Karpas-422 (cell line): ENCODE measurements at regions not wholly inside any gene's neighbourhood (a gene's known extent, or its start where the extent isn't known, plus 50 kb on each side); places are given as distances from the start of the nearest gene placed in this dataset.
"Not testable (repeated sequence)": the region's sequence is repeated elsewhere in the genome, so short reads cannot be mapped to it uniquely, and the experiment has no call there.

Source experiments
- DNase-seq: peaks from one replicate; pipeline ENCODE4 v3.0.0-alpha.2; 2015
- H2AFZ ChIP-seq: fragments of 200-600 bp; sonication (generic); 2 replicates; pipeline ENCODE4 v1.6.1; 2014; ENCODE audit warnings: antibody characterized with exemption, low read length, mixed read lengths
- H3K27ac ChIP-seq: fragments of 200-600 bp; sonication (generic); 2 replicates; pipeline ENCODE4 v1.5.1; 2014; ENCODE audit warnings: mild to moderate bottlenecking, low read length, moderate library complexity
- H3K27me3 ChIP-seq: fragments of 200-600 bp; sonication (generic); 2 replicates; pipeline ENCODE4 v1.6.1; 2014; ENCODE audit warnings: low read length, mixed read lengths
- H3K36me3 ChIP-seq: fragments of 200-600 bp; sonication (generic); 2 replicates; pipeline ENCODE4 v1.6.1; 2014; ENCODE audit warnings: low read length, mixed read lengths; ENCODE audit not compliant: insufficient read depth
- H3K4me1 ChIP-seq: fragments of 200-600 bp; sonication (generic); 2 replicates; pipeline ENCODE4 v1.6.1; 2014; ENCODE audit warnings: mild to moderate bottlenecking, low read length, mixed read lengths
- H3K4me2 ChIP-seq: fragments of 200-600 bp; sonication (generic); 2 replicates; pipeline ENCODE4 v1.6.1; 2014; ENCODE audit warnings: low read length, low read depth, mild to moderate bottlenecking; ENCODE audit not compliant: poor library complexity, severe bottlenecking
- H3K4me3 ChIP-seq: fragments of 200-600 bp; sonication (generic); 2 replicates; pipeline ENCODE4 v1.5.1; 2014; ENCODE audit warnings: mild to moderate bottlenecking, antibody characterized with exemption, low read length, mixed read lengths
- H3K79me2 ChIP-seq: fragments of 200-600 bp; sonication (generic); 2 replicates; pipeline ENCODE4 v1.6.1; 2014; ENCODE audit warnings: mild to moderate bottlenecking, low read length, mixed read lengths
- H3K9ac ChIP-seq: fragments of 200-600 bp; sonication (generic); 2 replicates; pipeline ENCODE4 v1.6.0; 2014; ENCODE audit warnings: low read length
- H3K9me2 ChIP-seq: fragments of 200-600 bp; sonication (generic), shearing (Covaris generic); replicated peaks from 2 replicates; pipeline ENCODE4 v1.6.0; 2014; ENCODE audit warnings: mild to moderate bottlenecking, low read length, moderate library complexity; ENCODE audit not compliant: insufficient read depth
- H3K9me3 ChIP-seq: fragments of 300-700, 200-600 bp; sonication (generic); 2 replicates; pipeline ENCODE4 v1.6.1; 2014; ENCODE audit warnings: low read length, mixed read lengths
- H4K20me1 ChIP-seq: fragments of 200-600 bp; sonication (generic); 2 replicates; pipeline ENCODE4 v1.6.1; 2014; ENCODE audit warnings: mild to moderate bottlenecking, antibody characterized with exemption, low read length, low read depth; ENCODE audit not compliant: insufficient read depth

GRCh38 chr4:187668526-187669082, 327.0 kb upstream of the ZFP42 start:
- Histone ChIP-seq H3K9me3 (no peaks in the 10 kb centered on the region), H3K4me1 (no peaks in the 10 kb centered on the region), H3K27me3 (no peaks in the 10 kb centered on the region), H3K4me2 (no peak overlapping the region), H3K36me3 (no peaks in the 10 kb centered on the region), H3K9me2 (no peaks in the 10 kb centered on the region), H3K27ac (no peak overlapping the region), H3K9ac (no peak overlapping the region), H2AFZ (no peak overlapping the region), H3K79me2 (no peaks in the 10 kb centered on the region), H4K20me1 (no peaks in the 10 kb centered on the region), H3K4me3 (no peak overlapping the region)
- no peak for DNase-seq

- not testable (repeated sequence) for H2AFZ ChIP-seq, H3K79me2 ChIP-seq, H3K4me2 ChIP-seq, H3K9me2 ChIP-seq, H3K4me3 ChIP-seq, DNase-seq, H3K27me3 ChIP-seq, H3K4me1 ChIP-seq, H3K36me3 ChIP-seq, H3K27ac ChIP-seq, H3K9ac ChIP-seq, H4K20me1 ChIP-seq, H3K9me3 ChIP-seq
These were observed 324.1 kb upstream of the ZFP42 start for GRCh38 chr4:187671521-187671920.

GRCh38 chr4:187671958-187672357, 323.6 kb upstream of the ZFP42 start:
- H3K36me3 ChIP-seq, H3K4me1 ChIP-seq, H3K4me2 ChIP-seq, H3K4me3 ChIP-seq, H2AFZ ChIP-seq, H3K27me3 ChIP-seq, H3K9me3 ChIP-seq, H3K27ac ChIP-seq, H3K79me2 ChIP-seq, DNase-seq, H4K20me1 ChIP-seq, H3K9ac ChIP-seq, H3K9me2 ChIP-seq: not testable (repeated sequence)

GRCh38 chr4:187672526-187672925, 323.0 kb upstream of the ZFP42 start:
- not testable (repeated sequence) for H3K4me3 ChIP-seq, H3K4me2 ChIP-seq, H3K79me2 ChIP-seq, H4K20me1 ChIP-seq, H3K9me2 ChIP-seq, H3K9ac ChIP-seq, DNase-seq, H2AFZ ChIP-seq, H3K27me3 ChIP-seq, H3K36me3 ChIP-seq, H3K4me1 ChIP-seq, H3K9me3 ChIP-seq, H3K27ac ChIP-seq

GRCh38 chr4:187679450-187679849, 316.1 kb upstream of the ZFP42 start:
- no peaks in the 10 kb centered on the region for H3K9me3 ChIP-seq
- H3K79me2 ChIP-seq, result no peaks in the 10 kb centered on the region
- H3K4me2 ChIP-seq, result no peak overlapping the region
- H4K20me1 ChIP-seq, result no peaks in the 10 kb centered on the region
- H3K9me2 ChIP-seq, result no peaks in the 10 kb centered on the region
- no peaks in the 10 kb centered on the region for H3K36me3 ChIP-seq
- no peak for DNase-seq
- H3K27ac ChIP-seq, result no peak overlapping the region
- no peak overlapping the region for H3K4me3 ChIP-seq
- H3K4me1 ChIP-seq, result no peaks in the 10 kb centered on the region
- H2AFZ ChIP-seq, result no peak overlapping the region
- H3K9ac ChIP-seq, result no peak overlapping the region
- no peaks in the 10 kb centered on the region for H3K27me3 ChIP-seq

- Histone ChIP-seq H2AFZ (no peak overlapping the region), H3K4me1 (no peaks in the 10 kb centered on the region), H3K9me2 (no peaks in the 10 kb centered on the region), H3K36me3 (no peaks in the 10 kb centered on the region), H3K4me3 (no peak overlapping the region), H3K27ac (no peak overlapping the region), H3K4me2 (no peak overlapping the region), H3K9ac (no peak overlapping the region), H3K79me2 (no peaks in the 10 kb centered on the region), H4K20me1 (no peaks in the 10 kb centered on the region), H3K27me3 (no peaks in the 10 kb centered on the region), H3K9me3 (no peaks in the 10 kb centered on the region)
- DNase-seq, result no peak
These were observed 310.3 kb upstream of the ZFP42 start for GRCh38 chr4:187685247-187685646.

GRCh38 chr4:187687697-187688096, 307.9 kb upstream of the ZFP42 start:
- Histone ChIP-seq H3K9ac (no peak overlapping the region), H3K9me2 (no peaks in the 10 kb centered on the region), H3K4me2 (no peak overlapping the region), H3K4me3 (no peak overlapping the region), H3K9me3 (no peaks in the 10 kb centered on the region), H3K36me3 (no peaks in the 10 kb centered on the region), H3K4me1 (no peaks in the 10 kb centered on the region), H4K20me1 (no peaks in the 10 kb centered on the region), H3K79me2 (no peaks in the 10 kb centered on the region), H3K27me3 (no peaks in the 10 kb centered on the region), H3K27ac (no peak overlapping the region), H2AFZ (no peak overlapping the region)
- DNase-seq, result no peak

GRCh38 chr4:187692626-187693025, 302.9 kb upstream of the ZFP42 start:
- H3K27me3 ChIP-seq, result no peaks in the 10 kb centered on the region
- no peak overlapping the region for H3K27ac ChIP-seq
- no peak overlapping the region for H2AFZ ChIP-seq
- no peaks in the 10 kb centered on the region for H3K9me3 ChIP-seq
- DNase-seq, result no peak
- no peaks in the 10 kb centered on the region for H3K79me2 ChIP-seq
- no peaks in the 10 kb centered on the region for H3K4me1 ChIP-seq
- no peak overlapping the region for H3K4me3 ChIP-seq
- no peak overlapping the region for H3K4me2 ChIP-seq
- H4K20me1 ChIP-seq, result no peaks in the 10 kb centered on the region
- no peaks in the 10 kb centered on the region for H3K9me2 ChIP-seq
- no peaks in the 10 kb centered on the region for H3K36me3 ChIP-seq
- H3K9ac ChIP-seq, result no peak overlapping the region

- H3K36me3 ChIP-seq, H3K79me2 ChIP-seq, H3K4me3 ChIP-seq: not testable (repeated sequence)
These were observed 300.0 kb upstream of the ZFP42 start for GRCh38 chr4:187695531-187695930.

More at GRCh38 chr4:187695531-187695930, 300.0 kb upstream of the ZFP42 start:
- H3K27ac ChIP-seq, H3K4me2 ChIP-seq, H3K9me2 ChIP-seq, DNase-seq, H2AFZ ChIP-seq, H4K20me1 ChIP-seq, H3K27me3 ChIP-seq, H3K9me3 ChIP-seq, H3K4me1 ChIP-seq, H3K9ac ChIP-seq: not testable (repeated sequence)
